ENCODE measurements at regions not wholly inside any gene's neighbourhood (a gene's known extent, or its start where the extent isn't known, plus 50 kb on each side); places are given as distances from the start of the nearest gene placed in this dataset.

GRCh38 chr13:29903543-29903942, 53.1 kb upstream of the UBL3 start:
- no peak for DNase-seq (ENCODE audit: low spot score)

- no peak for DNase-seq (ENCODE audit: low spot score)
Measured at GRCh38 chr13:29902632-29903305, 52.4 kb upstream of the UBL3 start.

- peak; percentile 74 for DNase-seq (ENCODE audit: low spot score)
Measured at GRCh38 chr13:29901710-29902631, 51.6 kb upstream of the UBL3 start.

Data from LoVo (cell line).